Duodenal mucosa (tissue), 2 donors: ENCODE measurements at regions not wholly inside any gene's neighbourhood (a gene's known extent, or its start where the extent isn't known, plus 50 kb on each side); places are given as distances from the start of the nearest gene placed in this dataset.

Source experiments
- H3K27ac ChIP-seq: one replicate; pipeline ENCODE4 v1.7.0; 2013; ENCODE audit warnings: low read depth, low read length
- H3K27me3 ChIP-seq, 2 donors: one replicate each; pipeline ENCODE4 v1.7.0; 2013; ENCODE audit warnings: low read length in 2 of 2, control low read depth in 1 of 2; ENCODE audit not compliant: insufficient read depth in 2 of 2, control insufficient read depth in 1 of 2
- H3K36me3 ChIP-seq, 2 donors: one replicate each; pipeline ENCODE4 v1.7.0; 2013; ENCODE audit warnings: low read length in 2 of 2, control low read depth in 1 of 2; ENCODE audit not compliant: insufficient read depth in 2 of 2, control insufficient read depth in 1 of 2
- H3K4me1 ChIP-seq, 2 donors: one replicate each; pipeline ENCODE4 v1.7.0; 2013; ENCODE audit warnings: low read length in 2 of 2, control low read depth in 1 of 2; ENCODE audit not compliant: insufficient read depth in 2 of 2, control insufficient read depth in 1 of 2
- H3K4me3 ChIP-seq, 2 donors: one replicate each; pipeline ENCODE4 v1.7.0; 2013; ENCODE audit warnings: low read length in 2 of 2, low read depth in 1 of 2
- H3K9ac ChIP-seq, 2 donors: one replicate each; pipeline ENCODE4 v1.7.0; 2013; ENCODE audit warnings: low read length in 2 of 2, low read depth in 1 of 2
- H3K9me3 ChIP-seq, 2 donors: one replicate each; pipeline ENCODE4 v1.7.0; 2013; ENCODE audit warnings: low read length in 2 of 2, control low read depth in 1 of 2; ENCODE audit not compliant: control insufficient read depth in 1 of 2

DNA sequence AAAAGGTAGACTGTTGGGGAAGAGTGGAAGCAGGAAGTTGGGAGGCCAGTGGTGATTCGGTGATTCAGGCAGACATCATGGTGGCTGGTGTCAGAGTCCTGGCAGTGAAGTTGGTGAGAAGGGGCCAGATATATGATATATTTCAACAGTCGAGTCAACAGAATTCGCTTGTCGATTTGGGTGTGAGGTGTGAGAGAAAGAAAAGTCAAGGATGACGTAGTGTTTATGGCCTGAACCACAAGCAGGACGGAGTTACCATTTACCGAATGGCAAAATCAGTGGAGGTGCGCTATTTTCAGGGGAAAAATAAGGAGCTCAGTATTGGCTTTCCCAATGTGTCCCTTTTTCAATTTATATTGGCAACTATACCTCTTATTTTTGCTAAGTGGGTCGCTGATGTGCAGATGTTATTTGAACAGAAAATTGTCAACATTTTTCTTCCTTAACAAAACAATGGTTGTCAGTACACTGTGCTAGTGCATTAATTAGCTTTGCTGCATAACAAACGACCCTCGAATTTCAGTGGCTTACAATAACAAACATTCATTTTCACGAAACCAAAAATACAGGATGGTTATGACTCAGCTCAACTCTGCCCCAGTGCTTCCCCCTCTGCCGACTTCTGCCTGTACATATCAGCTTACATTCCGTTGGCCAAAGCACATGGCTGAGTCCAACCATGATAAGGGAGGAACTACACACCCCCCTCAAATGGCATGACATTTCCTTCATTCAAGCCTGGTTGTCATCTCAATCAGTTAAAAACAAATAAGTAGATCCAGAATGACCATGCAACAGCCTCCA, 255.0 kb upstream of the ZFP64 start:
- H3K9me3 ChIP-seq = no peaks in the 10 kb centered on the region
- H3K4me3 ChIP-seq = no peak overlapping the region
- no peaks in the 10 kb centered on the region for H3K36me3 ChIP-seq
- no peaks in the 10 kb centered on the region for H3K27me3 ChIP-seq
- H3K9ac ChIP-seq = no peak overlapping the region
- H3K27ac ChIP-seq = no peak overlapping the region
- H3K4me1 ChIP-seq = no peaks in the 10 kb centered on the region

DNA sequence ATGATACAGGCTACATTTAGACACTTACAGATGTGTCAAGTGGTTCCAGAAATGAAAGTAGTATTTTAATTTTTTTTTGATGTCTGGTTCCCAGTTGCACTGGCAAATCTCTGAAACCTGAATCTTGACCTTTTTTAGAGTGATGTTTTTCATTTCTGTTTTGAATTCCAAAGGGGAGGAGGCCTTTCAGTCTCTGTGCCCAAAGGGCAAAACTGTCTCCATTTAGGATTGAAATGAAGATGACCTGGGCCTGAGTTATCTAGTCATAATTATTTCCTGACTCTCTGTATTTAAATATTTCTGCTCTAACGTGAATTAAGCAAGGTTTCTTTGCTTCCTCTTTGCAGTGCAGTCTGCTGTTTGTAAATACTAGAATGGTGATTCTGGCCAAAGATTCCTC, 252.9 kb upstream of the ZFP64 start:
- H3K27ac ChIP-seq = no peak overlapping the region
- H3K4me3 ChIP-seq = no peak overlapping the region
- H3K36me3 ChIP-seq = no peaks in the 10 kb centered on the region
- no peak overlapping the region for H3K9ac ChIP-seq
- no peaks in the 10 kb centered on the region for H3K27me3 ChIP-seq
- H3K9me3 ChIP-seq = no peaks in the 10 kb centered on the region
- H3K4me1 ChIP-seq = no peaks in the 10 kb centered on the region

DNA sequence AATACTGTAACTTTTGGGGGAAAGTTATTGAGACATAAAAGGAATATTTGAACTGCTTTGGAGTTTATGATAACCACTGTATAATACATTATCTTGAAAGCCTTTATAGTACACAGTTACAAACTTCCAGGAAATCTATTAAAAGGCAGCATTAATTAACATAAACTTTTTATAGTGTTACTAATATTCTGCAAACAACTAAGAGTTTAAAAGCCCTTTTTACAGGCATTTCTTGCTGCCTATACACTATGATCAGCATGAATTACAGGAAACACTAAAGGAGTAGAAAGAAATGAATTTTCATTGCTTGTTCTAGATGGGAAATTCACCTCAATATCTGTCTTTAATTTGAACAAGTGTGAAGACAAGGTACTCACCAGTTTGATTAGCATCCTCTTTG, 252.3 kb upstream of the ZFP64 start:
- no peak overlapping the region for H3K27ac ChIP-seq

DNA sequence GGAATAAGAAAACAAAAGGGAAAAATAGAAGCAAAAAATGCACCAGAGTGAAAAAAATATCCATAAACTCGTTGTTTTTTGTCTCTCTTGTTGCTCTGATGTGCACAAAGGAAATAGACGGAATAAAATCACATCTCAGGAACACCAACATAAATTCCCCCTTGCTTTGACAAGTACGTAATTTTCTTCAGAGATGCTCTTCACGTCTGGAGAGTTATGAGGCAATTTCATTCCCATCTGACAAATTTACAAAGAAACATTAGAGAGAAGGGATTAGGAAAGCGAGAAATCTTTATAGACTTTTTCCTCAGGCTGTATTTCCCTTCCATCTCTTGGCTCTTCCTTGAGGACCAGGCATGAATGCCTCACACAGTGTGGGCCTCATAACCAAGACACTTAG, 250.1 kb upstream of the ZFP64 start:
- no peak overlapping the region for H3K9ac ChIP-seq

More for the DNA sequence above, 252.3 kb upstream of the ZFP64 start:
- no peak overlapping the region for H3K9ac ChIP-seq
- no peaks in the 10 kb centered on the region for H3K36me3 ChIP-seq
- no peaks in the 10 kb centered on the region for H3K9me3 ChIP-seq
- H3K4me1 ChIP-seq = no peaks in the 10 kb centered on the region
- H3K27me3 ChIP-seq = no peaks in the 10 kb centered on the region
- H3K4me3 ChIP-seq = no peak overlapping the region

DNA sequence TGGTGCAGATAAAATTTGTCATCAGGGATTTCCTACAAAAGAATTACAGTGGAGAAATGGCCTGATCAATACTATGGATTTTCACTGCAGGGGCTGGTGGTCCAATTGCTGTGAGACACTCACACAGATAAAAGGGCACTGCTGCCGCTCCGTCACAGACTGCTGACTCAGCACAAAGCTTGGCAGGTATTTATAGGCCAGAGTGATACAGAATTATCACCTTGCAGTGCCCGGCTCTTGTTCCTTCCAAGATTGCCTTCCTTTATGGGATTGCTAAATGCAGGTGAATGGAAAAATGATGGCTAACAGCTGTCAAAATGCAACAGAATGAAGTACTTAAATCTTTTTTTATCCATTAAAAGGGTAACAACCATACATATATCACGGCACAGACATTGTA, 247.8 kb upstream of the ZFP64 start:
- Histone ChIP-seq H3K36me3 (no peaks in the 10 kb centered on the region), H3K4me1 (no peaks in the 10 kb centered on the region), H3K9me3 (no peaks in the 10 kb centered on the region), H3K27me3 (no peaks in the 10 kb centered on the region), H3K4me3 (no peak overlapping the region), H3K9ac (no peak overlapping the region), H3K27ac (no peak overlapping the region)

More for the DNA sequence above, 250.1 kb upstream of the ZFP64 start:
- H3K27me3 ChIP-seq = no peaks in the 10 kb centered on the region
- no peak overlapping the region for H3K27ac ChIP-seq
- no peaks in the 10 kb centered on the region for H3K4me1 ChIP-seq
- H3K4me3 ChIP-seq = no peak overlapping the region
- H3K9me3 ChIP-seq = no peaks in the 10 kb centered on the region
- H3K36me3 ChIP-seq = no peaks in the 10 kb centered on the region

DNA sequence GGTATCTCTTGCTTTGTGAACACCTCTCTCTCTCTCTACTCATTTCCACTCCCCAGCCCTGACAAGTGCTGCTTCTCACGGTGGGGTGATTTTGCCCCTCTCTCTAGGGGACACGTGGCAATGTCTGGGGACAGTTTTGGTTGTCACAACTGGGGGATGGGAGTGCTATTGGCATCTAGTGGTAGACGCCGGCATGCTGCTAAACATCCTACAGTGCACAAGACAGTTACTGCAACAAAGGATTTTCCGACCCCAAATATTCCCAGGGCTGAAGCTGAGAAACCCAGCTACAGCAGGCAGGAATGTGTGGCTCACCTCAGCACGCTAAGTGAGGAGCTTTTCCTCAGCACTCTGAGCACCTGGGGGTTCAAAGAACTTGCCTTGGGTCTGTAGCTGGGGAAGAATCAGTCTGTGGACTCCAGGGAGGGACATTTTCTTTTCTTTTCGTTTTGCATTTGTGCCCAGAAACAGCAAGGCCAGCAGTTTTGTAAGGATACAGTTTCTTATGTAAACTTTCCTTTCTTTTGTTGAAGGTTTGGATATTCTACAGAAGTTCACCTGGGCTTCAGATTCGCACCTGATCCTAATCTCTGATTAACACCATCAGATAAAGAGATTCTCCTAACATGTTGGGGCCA, 246.9 kb upstream of the ZFP64 start:
- no peak overlapping the region for H3K9ac ChIP-seq
- H3K9me3 ChIP-seq = no peaks in the 10 kb centered on the region
- H3K27me3 ChIP-seq = no peaks in the 10 kb centered on the region
- no peaks in the 10 kb centered on the region for H3K36me3 ChIP-seq
- H3K4me1 ChIP-seq = no peaks in the 10 kb centered on the region
- no peak overlapping the region for H3K4me3 ChIP-seq
- no peak overlapping the region for H3K27ac ChIP-seq

DNA sequence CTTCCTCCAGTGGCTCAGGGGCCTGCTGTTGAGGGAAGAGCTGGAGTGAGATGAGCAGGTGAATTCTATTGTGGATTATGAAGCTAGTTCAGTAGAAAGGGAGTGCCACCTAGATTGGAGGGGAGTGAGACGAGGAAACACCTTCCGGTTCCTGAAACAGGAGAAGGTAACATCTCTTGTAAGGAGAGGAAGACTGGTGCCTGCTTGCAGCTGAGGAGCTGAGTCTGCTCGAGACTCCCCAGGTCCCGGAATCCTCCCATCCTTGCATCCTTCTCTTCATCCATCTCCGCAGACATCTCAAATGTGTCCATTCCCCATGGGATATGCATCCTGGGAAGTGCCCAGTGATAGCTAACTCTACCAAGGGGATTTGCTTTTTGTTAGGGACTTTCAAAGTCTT, 242.9 kb upstream of the ZFP64 start:
- H3K9ac ChIP-seq = no peak overlapping the region
- no peaks in the 10 kb centered on the region for H3K36me3 ChIP-seq
- H3K27me3 ChIP-seq = no peaks in the 10 kb centered on the region
- no peak overlapping the region for H3K27ac ChIP-seq
- H3K4me1 ChIP-seq = no peaks in the 10 kb centered on the region
- no peak overlapping the region for H3K4me3 ChIP-seq
- no peaks in the 10 kb centered on the region for H3K9me3 ChIP-seq

DNA sequence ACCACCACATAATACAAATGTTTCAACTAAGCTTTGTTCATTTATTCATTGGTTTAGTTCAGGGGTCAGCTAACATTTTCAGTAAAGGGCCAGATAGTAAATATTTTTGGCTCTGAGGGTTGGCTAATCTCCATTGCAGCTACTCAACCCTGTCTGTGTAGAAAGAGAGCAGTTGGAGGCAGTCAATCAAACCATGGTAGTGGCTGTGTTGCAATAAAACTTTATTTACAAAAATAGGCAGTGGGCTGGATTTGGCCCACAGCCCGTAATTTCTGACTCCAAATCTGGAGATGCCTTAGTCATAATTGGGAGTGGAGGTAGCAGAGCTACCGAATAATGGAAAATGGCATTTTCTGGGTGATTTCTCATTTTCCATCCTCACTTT, 242.5 kb upstream of the ZFP64 start:
- Histone ChIP-seq H3K9ac (no peak overlapping the region), H3K4me3 (no peak overlapping the region), H3K27ac (no peak overlapping the region), H3K27me3 (no peaks in the 10 kb centered on the region), H3K4me1 (no peaks in the 10 kb centered on the region), H3K36me3 (no peaks in the 10 kb centered on the region), H3K9me3 (peaks cover 0 to 3% of the 10 kb centered on the region in 2 donors)

DNA sequence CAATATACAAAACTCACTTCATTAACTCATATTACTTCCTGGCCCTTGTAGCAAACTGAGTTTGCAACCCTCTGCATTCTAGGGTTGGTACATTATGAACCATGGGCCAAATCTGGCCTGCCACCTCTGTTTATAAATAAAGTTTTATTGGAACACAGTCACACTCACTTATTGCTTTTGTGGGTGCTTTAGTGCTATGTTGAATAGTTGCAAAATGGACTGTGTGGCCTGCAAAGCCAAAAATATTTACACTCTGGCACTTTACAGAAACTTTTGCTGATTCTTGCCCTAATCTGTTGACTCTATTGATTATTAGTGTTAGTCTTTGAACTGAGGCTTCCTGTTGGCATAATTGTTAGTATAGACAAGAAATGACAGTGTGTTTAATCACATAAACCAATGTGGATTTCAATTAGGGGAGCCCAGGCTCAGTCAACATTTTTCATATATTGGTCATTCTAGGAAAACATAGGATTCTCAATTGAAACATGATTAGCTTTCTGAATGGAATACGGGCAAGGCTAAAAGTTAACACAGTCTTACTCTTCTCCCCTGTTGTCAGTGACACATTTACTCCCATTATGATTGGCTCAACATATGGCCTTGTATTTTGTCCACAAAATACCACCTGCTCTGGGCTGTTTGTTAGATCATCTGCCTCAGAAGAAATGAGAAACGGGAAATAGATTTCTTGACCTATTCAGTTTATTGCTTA, 241.9 kb upstream of the ZFP64 start:
- no peak overlapping the region for H3K4me3 ChIP-seq
- H3K36me3 ChIP-seq = no peaks in the 10 kb centered on the region
- H3K27ac ChIP-seq = no peak overlapping the region

DNA sequence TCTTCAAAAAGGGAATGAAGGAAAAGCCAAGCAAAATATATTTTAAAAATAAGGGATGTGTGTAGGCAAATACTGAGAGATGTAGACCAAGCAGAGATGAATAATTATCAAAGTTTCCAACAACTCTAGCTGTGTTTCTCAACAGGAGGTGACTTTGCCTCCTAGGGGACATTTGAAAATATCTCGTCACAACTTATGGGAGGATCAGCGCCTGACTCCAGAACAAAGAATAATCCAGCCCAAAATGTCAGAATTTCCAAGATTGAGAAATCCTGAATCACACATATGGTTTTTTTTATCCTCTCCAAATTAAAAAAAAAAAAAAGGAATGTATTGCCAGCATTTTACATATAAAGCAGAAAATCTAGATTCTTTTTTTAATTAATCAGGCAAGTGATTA, 241.2 kb upstream of the ZFP64 start:
- H3K9ac ChIP-seq = no peak overlapping the region
- H3K27me3 ChIP-seq = no peaks in the 10 kb centered on the region
- H3K36me3 ChIP-seq = no peaks in the 10 kb centered on the region
- no peaks in the 10 kb centered on the region for H3K4me1 ChIP-seq
- no peak overlapping the region for H3K4me3 ChIP-seq
- no peak overlapping the region for H3K27ac ChIP-seq
- H3K9me3 ChIP-seq = peaks cover 0 to 4% of the 10 kb centered on the region in 2 donors

More for the DNA sequence above, 241.9 kb upstream of the ZFP64 start:
- Histone ChIP-seq H3K27me3 (no peaks in the 10 kb centered on the region), H3K9me3 (peaks cover 0 to 4% of the 10 kb centered on the region in 2 donors), H3K4me1 (no peaks in the 10 kb centered on the region), H3K9ac (no peak overlapping the region)
